ENCODE measurements at regions not wholly inside any gene's neighbourhood (a gene's known extent, or its start where the extent isn't known, plus 50 kb on each side); places are given as distances from the start of the nearest gene placed in this dataset.

DNA sequence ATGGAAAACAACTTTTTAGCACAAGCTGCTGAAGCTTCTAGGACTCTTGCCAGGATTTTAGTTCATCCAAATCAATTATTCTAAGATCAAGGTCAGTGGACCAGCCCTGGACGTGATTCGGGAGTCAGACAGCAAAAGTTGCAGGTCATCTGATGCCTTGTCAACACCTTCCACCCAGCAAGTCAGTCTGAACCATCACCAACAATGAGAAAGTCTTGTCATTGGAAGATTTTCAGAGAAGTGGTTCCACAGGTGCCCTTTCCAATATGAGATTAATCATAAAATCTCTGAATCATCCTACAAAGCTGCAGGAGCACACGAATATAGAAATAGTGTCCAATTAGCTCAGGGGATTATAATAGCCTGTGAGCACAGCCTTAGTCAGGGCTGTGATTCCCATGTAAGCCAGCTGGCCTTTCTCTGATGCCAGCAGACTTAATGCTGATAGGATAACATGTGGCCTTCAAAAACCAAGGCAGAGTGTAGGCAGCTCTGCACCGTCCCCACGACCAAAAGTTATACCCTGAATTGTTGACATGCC is 445.0 kb upstream of the TRPC7 start:
- Mint-ChIP-seq H3K9me3 (peaks cover 0 to 10% (median 0%) of the 10 kb centered on the region in 7 donors), H3K4me1 (no peaks in the 10 kb centered on the region), H3K36me3 (no peaks in the 10 kb centered on the region), H3K27ac (no peak overlapping the region), H3K4me3 (no peak overlapping the region), H3K27me3 (peaks cover 5% of the 10 kb centered on the region)
- ATAC-seq (ENCODE audit: low read depth in 2 of 2) = no peak
- no peaks in the 10 kb centered on the region for H3K36me3 ChIP-seq (ENCODE audit: control insufficient read depth, insufficient read depth, low read length)
- no peaks in the 10 kb centered on the region for H3K9me3 ChIP-seq (ENCODE audit: control insufficient read depth in 2 of 2, low read length in 2 of 2)
- no peaks in the 10 kb centered on the region for H3K27me3 ChIP-seq (ENCODE audit: control insufficient read depth, insufficient read depth, low read length)
- no peak overlapping the region for H3K4me3 ChIP-seq (ENCODE audit: low read depth, low read length)
- no peak overlapping the region for H3K27ac ChIP-seq (ENCODE audit: insufficient read depth, low read length, poor library complexity, severe bottlenecking)
- no peaks in the 10 kb centered on the region for H3K4me1 ChIP-seq (ENCODE audit: control insufficient read depth, insufficient read depth, low read length, poor library complexity, severe bottlenecking)
- no peak for DNase-seq

DNA sequence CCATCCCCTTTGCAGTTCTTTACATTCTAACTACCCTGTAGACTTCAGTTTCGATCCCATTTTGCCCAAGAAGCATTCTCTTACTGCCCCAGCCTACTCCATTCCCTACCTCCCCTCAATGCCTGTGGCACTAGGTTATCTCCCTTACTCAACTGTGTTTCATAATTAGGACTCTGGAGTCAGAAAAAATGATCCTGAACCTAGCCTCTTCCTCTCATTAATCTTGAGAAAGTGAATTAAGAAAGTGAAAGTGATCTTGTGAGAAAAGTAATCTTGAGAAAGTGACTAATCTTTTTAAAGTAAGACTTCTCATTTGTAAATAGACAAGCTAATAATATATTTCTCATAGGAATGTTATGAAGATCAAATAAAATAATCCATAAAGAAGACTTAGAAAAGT is 444.0 kb upstream of the TRPC7 start:
- Mint-ChIP-seq H3K4me1 (no peaks in the 10 kb centered on the region), H3K4me3 (peak overlapping the region in 1 of 4 donors; percentile 61), H3K36me3 (no peaks in the 10 kb centered on the region), H3K27ac (no peak overlapping the region), H3K9me3 (peaks cover 0 to 10% (median 0%) of the 10 kb centered on the region in 7 donors), H3K27me3 (peaks cover 5% of the 10 kb centered on the region)
- H3K36me3 ChIP-seq (ENCODE audit: control insufficient read depth, insufficient read depth, low read length) = no peaks in the 10 kb centered on the region
- no peaks in the 10 kb centered on the region for H3K9me3 ChIP-seq (ENCODE audit: control insufficient read depth in 2 of 2, low read length in 2 of 2)
- no peak overlapping the region for H3K4me3 ChIP-seq (ENCODE audit: low read depth, low read length)
- no peak overlapping the region for H3K27ac ChIP-seq (ENCODE audit: insufficient read depth, low read length, poor library complexity, severe bottlenecking)
- DNase-seq (no peak), ATAC-seq (ENCODE audit: low read depth in 2 of 2) (no peak)
- no peaks in the 10 kb centered on the region for H3K4me1 ChIP-seq (ENCODE audit: control insufficient read depth, insufficient read depth, low read length, poor library complexity, severe bottlenecking)
- H3K27me3 ChIP-seq (ENCODE audit: control insufficient read depth, insufficient read depth, low read length) = no peaks in the 10 kb centered on the region

DNA sequence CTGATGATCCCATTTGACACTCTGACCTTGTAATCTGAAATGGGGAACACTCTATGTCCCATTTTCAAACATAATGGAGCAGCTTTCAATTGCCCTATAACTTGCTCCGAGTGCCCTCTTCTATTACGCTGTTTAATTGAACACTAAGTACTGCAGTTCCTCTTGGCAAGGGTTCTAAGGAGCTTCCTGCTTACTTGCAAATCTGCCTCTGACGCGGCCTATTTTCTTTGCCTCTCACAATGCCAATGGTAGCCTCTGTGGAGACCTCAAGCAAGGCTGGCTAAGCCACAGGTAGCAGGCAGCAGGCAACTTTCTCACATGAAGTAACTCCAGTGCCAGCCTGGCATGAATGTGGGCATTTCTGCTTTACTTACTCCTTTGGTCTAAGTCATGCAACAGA is 443.4 kb upstream of the TRPC7 start:
- ATAC-seq (ENCODE audit: low read depth in 2 of 2) (no peak), DNase-seq (no peak)
- Histone ChIP-seq H3K4me1 (ENCODE audit: control insufficient read depth, insufficient read depth, low read length, poor library complexity, severe bottlenecking) (no peaks in the 10 kb centered on the region), H3K9me3 (ENCODE audit: control insufficient read depth in 2 of 2, low read length in 2 of 2) (no peaks in the 10 kb centered on the region), H3K4me3 (ENCODE audit: low read depth, low read length) (no peak overlapping the region), H3K27me3 (ENCODE audit: control insufficient read depth, insufficient read depth, low read length) (no peaks in the 10 kb centered on the region), H3K36me3 (ENCODE audit: control insufficient read depth, insufficient read depth, low read length) (no peaks in the 10 kb centered on the region), H3K27ac (ENCODE audit: insufficient read depth, low read length, poor library complexity, severe bottlenecking) (no peak overlapping the region)
- H3K4me1 Mint-ChIP-seq = no peaks in the 10 kb centered on the region
- no peaks in the 10 kb centered on the region for H3K36me3 Mint-ChIP-seq
- H3K27ac Mint-ChIP-seq = no peak overlapping the region
- H3K27me3 Mint-ChIP-seq = peaks cover 5% of the 10 kb centered on the region
- H3K9me3 Mint-ChIP-seq = peaks cover 0 to 10% (median 0%) of the 10 kb centered on the region in 7 donors
- H3K4me3 Mint-ChIP-seq = no peak overlapping the region

DNA sequence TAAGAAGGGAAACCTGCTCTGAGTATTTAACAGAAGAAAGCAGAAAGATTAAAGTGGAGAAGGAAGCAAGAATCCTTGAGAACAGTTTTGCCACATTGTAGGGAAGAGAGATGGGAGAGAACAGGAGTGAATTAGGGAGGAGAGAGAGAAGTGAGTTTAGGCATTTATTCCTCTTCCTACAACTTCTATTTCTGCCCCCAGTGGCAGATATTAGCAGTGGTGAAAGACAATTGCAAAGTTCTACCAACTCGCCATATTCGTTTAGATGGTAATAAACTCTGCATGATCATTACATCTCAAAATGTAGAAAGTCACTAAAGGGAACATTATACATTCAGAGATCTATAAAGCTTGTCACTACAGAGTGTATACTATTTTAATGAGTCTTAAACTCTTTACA is 440.1 kb upstream of the TRPC7 start:
- Mint-ChIP-seq H3K27me3 (peaks cover 5% of the 10 kb centered on the region), H3K4me3 (no peak overlapping the region), H3K27ac (no peak overlapping the region), H3K4me1 (no peaks in the 10 kb centered on the region), H3K9me3 (peaks cover 0 to 10% (median 1%) of the 10 kb centered on the region in 7 donors), H3K36me3 (no peaks in the 10 kb centered on the region)
- Histone ChIP-seq H3K4me3 (ENCODE audit: low read depth, low read length) (no peak overlapping the region), H3K27me3 (ENCODE audit: control insufficient read depth, insufficient read depth, low read length) (no peaks in the 10 kb centered on the region), H3K36me3 (ENCODE audit: control insufficient read depth, insufficient read depth, low read length) (no peaks in the 10 kb centered on the region), H3K9me3 (ENCODE audit: control insufficient read depth in 2 of 2, low read length in 2 of 2) (no peaks in the 10 kb centered on the region), H3K4me1 (ENCODE audit: control insufficient read depth, insufficient read depth, low read length, poor library complexity, severe bottlenecking) (no peaks in the 10 kb centered on the region), H3K27ac (ENCODE audit: insufficient read depth, low read length, poor library complexity, severe bottlenecking) (no peak overlapping the region)
- no peak for ATAC-seq (ENCODE audit: low read depth in 2 of 2)
- DNase-seq = no peak

DNA sequence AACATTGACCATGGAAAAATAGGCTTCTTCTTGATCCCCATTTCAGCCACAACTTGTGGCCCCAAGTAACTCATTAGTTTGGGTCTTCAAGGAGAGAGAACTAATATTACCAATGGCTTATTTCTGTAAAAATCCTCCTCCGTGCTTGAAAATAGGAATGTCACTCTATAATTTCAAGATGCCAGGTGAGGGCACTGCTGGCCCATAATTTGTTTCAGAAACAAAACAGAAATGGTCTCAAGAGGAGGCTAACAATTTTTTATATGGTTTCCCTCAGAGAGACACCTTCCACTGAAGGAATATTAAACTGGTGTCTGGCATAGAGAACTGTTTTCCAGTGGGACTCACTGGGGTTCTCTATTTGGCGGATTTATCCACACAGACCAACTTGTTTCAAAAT is 437.0 kb upstream of the TRPC7 start:
- H3K9me3 ChIP-seq (ENCODE audit: control insufficient read depth in 2 of 2, low read length in 2 of 2) = no peaks in the 10 kb centered on the region
- peaks cover 0 to 4% (median 3%) of the 10 kb centered on the region in 7 donors for H3K9me3 Mint-ChIP-seq
- H3K27ac ChIP-seq (ENCODE audit: insufficient read depth, low read length, poor library complexity, severe bottlenecking) = no peak overlapping the region
- no peak overlapping the region for H3K27ac Mint-ChIP-seq
- no peak for DNase-seq
- H3K4me1 ChIP-seq (ENCODE audit: control insufficient read depth, insufficient read depth, low read length, poor library complexity, severe bottlenecking) = no peaks in the 10 kb centered on the region
- no peak overlapping the region for H3K4me3 Mint-ChIP-seq
- H3K36me3 Mint-ChIP-seq = no peaks in the 10 kb centered on the region
- no peaks in the 10 kb centered on the region for H3K36me3 ChIP-seq (ENCODE audit: control insufficient read depth, insufficient read depth, low read length)
- H3K4me3 ChIP-seq (ENCODE audit: low read depth, low read length) = no peak overlapping the region
- H3K27me3 ChIP-seq (ENCODE audit: control insufficient read depth, insufficient read depth, low read length) = no peaks in the 10 kb centered on the region
- H3K4me1 Mint-ChIP-seq = no peaks in the 10 kb centered on the region
- no peaks in the 10 kb centered on the region for H3K27me3 Mint-ChIP-seq
- no peak for ATAC-seq (ENCODE audit: low read depth in 2 of 2)

DNA sequence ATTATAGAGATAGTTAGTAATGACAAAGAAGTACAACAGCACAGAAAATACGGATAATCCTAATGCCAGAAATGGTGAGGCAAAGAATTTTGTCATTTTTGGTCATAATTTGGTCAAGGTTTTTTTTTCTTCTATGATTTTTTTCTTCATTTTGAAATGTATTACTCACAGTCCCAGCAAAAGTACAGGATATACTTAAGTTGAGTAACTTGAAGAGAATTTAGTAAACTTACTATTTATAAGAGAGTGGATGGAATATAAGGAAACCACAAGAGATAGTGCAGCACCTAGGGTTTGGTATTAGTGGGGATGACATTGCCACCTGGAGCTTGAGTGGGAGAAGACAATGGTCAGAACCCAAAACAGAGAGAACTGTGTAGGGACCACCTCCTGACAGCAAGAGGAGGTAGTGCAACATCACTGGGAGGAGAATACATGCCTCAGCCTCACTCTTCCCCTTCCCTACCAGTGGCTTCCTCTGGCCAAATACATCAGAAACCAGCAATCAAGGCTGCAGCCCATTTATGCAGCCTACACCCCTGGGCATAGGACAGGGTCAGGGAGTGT is 434.5 kb upstream of the TRPC7 start:
- ATAC-seq (ENCODE audit: low read depth in 2 of 2) (no peak), DNase-seq (no peak)
- H3K9me3 Mint-ChIP-seq = peaks cover 0 to 5% (median 3%) of the 10 kb centered on the region in 7 donors
- no peaks in the 10 kb centered on the region for H3K4me1 Mint-ChIP-seq
- H3K27me3 Mint-ChIP-seq = no peaks in the 10 kb centered on the region
- no peaks in the 10 kb centered on the region for H3K4me1 ChIP-seq (ENCODE audit: control insufficient read depth, insufficient read depth, low read length, poor library complexity, severe bottlenecking)
- no peaks in the 10 kb centered on the region for H3K36me3 Mint-ChIP-seq
- no peaks in the 10 kb centered on the region for H3K9me3 ChIP-seq (ENCODE audit: control insufficient read depth in 2 of 2, low read length in 2 of 2)
- no peaks in the 10 kb centered on the region for H3K27me3 ChIP-seq (ENCODE audit: control insufficient read depth, insufficient read depth, low read length)
- no peak overlapping the region for H3K27ac ChIP-seq (ENCODE audit: insufficient read depth, low read length, poor library complexity, severe bottlenecking)
- H3K36me3 ChIP-seq (ENCODE audit: control insufficient read depth, insufficient read depth, low read length) = no peaks in the 10 kb centered on the region
- no peak overlapping the region for H3K4me3 Mint-ChIP-seq
- H3K4me3 ChIP-seq (ENCODE audit: low read depth, low read length) = no peak overlapping the region
- H3K27ac Mint-ChIP-seq = no peak overlapping the region

DNA sequence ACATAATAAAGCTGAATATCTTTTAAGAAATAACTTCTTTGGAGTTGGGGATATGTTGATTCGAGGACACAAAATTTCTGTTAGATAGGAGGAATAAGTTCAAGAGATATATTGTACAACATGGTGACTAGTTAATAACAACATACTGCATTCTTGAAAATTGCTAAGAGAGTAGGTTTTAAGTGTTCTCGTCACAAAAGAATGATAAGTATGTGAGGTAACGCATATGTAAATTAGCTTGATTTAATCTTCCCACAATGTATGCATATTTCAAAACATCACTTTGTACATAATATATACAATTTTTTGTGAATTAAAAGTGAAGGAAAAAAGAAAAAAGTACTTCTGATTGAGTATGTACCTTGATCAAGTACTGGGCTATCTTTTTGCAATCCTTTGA is 428.0 kb upstream of the TRPC7 start:
- H3K4me3 ChIP-seq (ENCODE audit: low read depth, low read length) = no peak overlapping the region
- no peaks in the 10 kb centered on the region for H3K4me1 Mint-ChIP-seq
- no peak for ATAC-seq (ENCODE audit: low read depth in 2 of 2)
- no peaks in the 10 kb centered on the region for H3K9me3 ChIP-seq (ENCODE audit: control insufficient read depth in 2 of 2, low read length in 2 of 2)
- no peaks in the 10 kb centered on the region for H3K27me3 Mint-ChIP-seq
- no peak overlapping the region for H3K27ac Mint-ChIP-seq
- no peak overlapping the region for H3K27ac ChIP-seq (ENCODE audit: insufficient read depth, low read length, poor library complexity, severe bottlenecking)
- no peaks in the 10 kb centered on the region for H3K4me1 ChIP-seq (ENCODE audit: control insufficient read depth, insufficient read depth, low read length, poor library complexity, severe bottlenecking)
- H3K27me3 ChIP-seq (ENCODE audit: control insufficient read depth, insufficient read depth, low read length) = no peaks in the 10 kb centered on the region
- H3K36me3 ChIP-seq (ENCODE audit: control insufficient read depth, insufficient read depth, low read length) = no peaks in the 10 kb centered on the region
- peaks cover 0 to 15% (median 4%) of the 10 kb centered on the region in 7 donors for H3K9me3 Mint-ChIP-seq
- H3K4me3 Mint-ChIP-seq = no peak overlapping the region
- no peaks in the 10 kb centered on the region for H3K36me3 Mint-ChIP-seq
- DNase-seq = no peak

DNA sequence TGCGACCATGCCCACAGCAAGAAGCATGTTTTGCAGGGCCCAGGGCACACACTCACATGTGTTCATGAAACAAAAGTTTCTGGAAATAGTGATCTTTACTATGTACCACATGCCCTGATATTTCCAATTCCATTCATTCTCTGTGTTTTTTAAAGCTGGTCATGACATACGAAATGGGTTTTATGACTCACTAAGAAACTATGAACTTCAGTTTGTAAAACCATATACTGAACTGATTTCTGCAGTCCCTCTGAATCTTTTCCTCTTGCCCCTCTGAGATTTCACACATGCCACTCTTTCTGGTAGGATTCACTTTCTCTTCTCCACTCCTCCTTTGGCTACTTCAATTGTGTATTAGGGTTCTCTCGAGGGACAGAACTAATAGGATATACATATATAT is 416.1 kb upstream of the TRPC7 start:
- no peaks in the 10 kb centered on the region for H3K4me1 ChIP-seq (ENCODE audit: control insufficient read depth, insufficient read depth, low read length, poor library complexity, severe bottlenecking)
- DNase-seq = no peak
- Mint-ChIP-seq H3K27me3 (no peaks in the 10 kb centered on the region), H3K4me3 (no peak overlapping the region), H3K36me3 (no peaks in the 10 kb centered on the region), H3K9me3 (peaks cover 0 to 6% (median 2%) of the 10 kb centered on the region in 7 donors), H3K27ac (no peak overlapping the region), H3K4me1 (no peaks in the 10 kb centered on the region)
- no peak overlapping the region for H3K4me3 ChIP-seq (ENCODE audit: low read depth, low read length)
- H3K27me3 ChIP-seq (ENCODE audit: control insufficient read depth, insufficient read depth, low read length) = no peaks in the 10 kb centered on the region
- no peak for ATAC-seq (ENCODE audit: low read depth in 2 of 2)
- H3K9me3 ChIP-seq (ENCODE audit: control insufficient read depth in 2 of 2, low read length in 2 of 2) = no peaks in the 10 kb centered on the region
- H3K27ac ChIP-seq (ENCODE audit: insufficient read depth, low read length, poor library complexity, severe bottlenecking) = no peak overlapping the region
- H3K36me3 ChIP-seq (ENCODE audit: control insufficient read depth, insufficient read depth, low read length) = no peaks in the 10 kb centered on the region
